DMS53 treated with DMSO at 0.1 percent for 48 hours (cell line): ENCODE measurements at regions not wholly inside any gene's neighbourhood (a gene's known extent, or its start where the extent isn't known, plus 50 kb on each side); places are given as distances from the start of the nearest gene placed in this dataset.
"Not testable (repeated sequence)": the region's sequence is repeated elsewhere in the genome, so short reads cannot be mapped to it uniquely, and the experiment has no call there.

Source experiments
- DNase-seq: peaks from one replicate; lab custom pipeline; 2025; ENCODE audit not compliant: unreplicated experiment; lab: John Stamatoyannopoulos, UW

DNA sequence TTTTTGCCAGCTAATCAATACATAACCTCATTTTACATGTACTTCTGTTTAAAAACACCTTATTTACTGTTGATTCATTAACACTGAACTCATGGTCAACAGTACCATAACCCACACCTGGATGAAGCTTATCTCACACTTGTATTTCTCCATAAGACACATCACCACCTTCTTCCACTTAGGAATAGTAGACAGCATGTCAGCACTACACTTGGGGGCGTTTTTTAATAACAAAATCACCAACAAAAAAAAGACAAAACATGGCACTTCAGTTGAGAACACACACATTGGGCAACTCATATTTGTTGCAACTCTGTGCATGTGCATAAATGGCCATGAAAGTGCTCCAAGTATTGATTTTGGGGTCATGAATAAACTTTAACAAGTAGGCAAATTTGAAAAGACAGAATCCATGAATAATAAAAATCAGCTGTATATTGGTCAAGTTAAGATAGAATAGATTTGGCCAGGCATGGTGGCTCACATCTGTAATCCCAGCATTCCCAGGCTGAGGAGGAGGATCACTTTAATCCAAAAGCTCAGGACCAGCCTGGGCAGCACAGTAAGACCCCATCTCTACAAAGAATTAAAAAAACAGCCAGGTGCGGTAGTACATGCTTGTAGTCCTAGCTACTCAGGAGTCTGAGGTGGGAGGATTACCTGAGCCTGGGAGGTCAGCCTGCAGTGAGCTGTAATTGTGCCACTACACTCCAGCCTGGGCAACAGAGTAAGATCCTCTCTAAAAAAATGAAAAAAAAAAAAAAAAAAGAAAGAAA lies 84.4 kb upstream of the SRD5A2 start:
- DNase-seq: no peak

GRCh38 chr2:31660812-31661335 lies 80.1 kb upstream of the SRD5A2 start:
- DNase-seq: no peak

- DNase-seq: no peak
Observed at GRCh38 chr2:31660165-31660564, 79.4 kb upstream of the SRD5A2 start.

- no peak for DNase-seq
Observed at GRCh38 chr2:31654241-31654640, 73.5 kb upstream of the SRD5A2 start.

DNA sequence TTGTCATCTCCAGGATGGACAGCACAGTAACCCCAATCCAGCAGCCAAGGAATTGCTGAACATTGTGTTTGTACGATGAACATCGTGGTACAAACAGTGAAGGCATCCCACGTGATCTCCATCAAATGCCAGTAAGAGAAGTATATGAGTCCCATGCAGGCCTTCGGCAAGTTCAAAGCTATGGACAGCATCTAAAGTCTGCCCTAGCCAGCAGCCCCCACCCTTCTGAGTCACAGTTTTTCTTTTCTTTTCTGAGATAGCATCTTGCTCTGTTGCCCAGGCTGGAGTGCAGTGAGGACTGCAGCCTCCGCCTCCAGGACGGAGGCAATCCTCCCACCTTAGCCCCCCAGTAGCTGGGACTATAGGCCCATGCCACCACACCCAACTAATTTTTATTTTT lies 71.0 kb upstream of the SRD5A2 start:
- DNase-seq: no peak

DNA sequence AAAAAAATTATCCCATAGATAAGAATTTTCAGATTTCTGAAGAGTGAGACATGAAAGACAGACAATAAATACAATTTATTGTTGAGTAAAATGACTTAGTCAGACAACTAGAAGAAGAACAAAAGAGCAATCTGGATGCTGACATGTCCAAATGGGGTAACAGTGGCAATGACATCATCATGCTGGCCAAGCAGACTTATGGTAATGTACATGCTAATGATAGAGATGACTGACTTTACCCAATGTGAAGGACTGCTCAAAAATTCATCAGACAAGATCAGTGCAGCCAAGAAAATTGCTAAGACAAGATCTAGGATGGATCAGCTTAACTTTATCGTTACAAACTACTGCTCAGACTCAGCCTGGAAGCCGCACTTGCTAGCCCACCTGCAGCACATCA lies 70.5 kb upstream of the SRD5A2 start:
- DNase-seq: no peak

- DNase-seq: no peak
Observed at GRCh38 chr2:31644551-31644950, 63.8 kb upstream of the SRD5A2 start.

- DNase-seq: no peak
Observed at GRCh38 chr2:31642707-31643106, 62.0 kb upstream of the SRD5A2 start.

GRCh38 chr2:31632201-31632600 lies 51.5 kb upstream of the SRD5A2 start:
- not testable (repeated sequence) for DNase-seq
